GM10266 (cell line): ENCODE measurements at regions not wholly inside any gene's neighbourhood (a gene's known extent, or its start where the extent isn't known, plus 50 kb on each side); places are given as distances from the start of the nearest gene placed in this dataset.

Source experiments
- DNase-seq: peaks from one replicate; pipeline ENCODE4 v3.0.0; 2012; ENCODE audit errors: extremely low spot score
- CTCF ChIP-seq: IDR thresholded peaks from 2 replicates; pipeline ENCODE4 v1.5.1; 2012; ENCODE audit warnings: mild to moderate bottlenecking, low read depth; ENCODE audit not compliant: control insufficient read depth, insufficient read depth; ENCODE audit errors: missing control alignments

GRCh38 chr1:117289316-117289870, 77.9 kb upstream of the MAN1A2 start:
- DNase-seq: no peak
- TF ChIP-seq CTCF: no peak

GRCh38 chr1:117286562-117286961, 75.8 kb upstream of the VTCN1 start:
- DNase-seq: no peak
- TF ChIP-seq CTCF: no peak

- TF ChIP-seq CTCF: no peak
- no peak for DNase-seq
These were observed 75.4 kb upstream of the VTCN1 start for GRCh38 chr1:117286145-117286544.

- peak; percentile 28 for DNase-seq
- peak; percentile 50 for TF ChIP-seq CTCF
These were observed 73.9 kb upstream of the VTCN1 start for GRCh38 chr1:117284399-117285215.

- no peak for TF ChIP-seq CTCF
- DNase-seq: no peak
These were observed 67.8 kb upstream of the VTCN1 start for GRCh38 chr1:117278531-117278930.

GRCh38 chr1:117275055-117275454, 64.3 kb upstream of the VTCN1 start:
- no peak for TF ChIP-seq CTCF
- peak; percentile 24 for DNase-seq

GRCh38 chr1:117271959-117272358, 61.2 kb upstream of the VTCN1 start:
- no peak for TF ChIP-seq CTCF
- DNase-seq: no peak
